HG02884 (cell line): ENCODE measurements at regions not wholly inside any gene's neighbourhood (a gene's known extent, or its start where the extent isn't known, plus 50 kb on each side); places are given as distances from the start of the nearest gene placed in this dataset.
"Not testable (repeated sequence)": the region's sequence is repeated elsewhere in the genome, so short reads cannot be mapped to it uniquely, and the experiment has no call there.

Source experiments
- ATAC-seq: cut with Tn5 transposase; IDR thresholded peaks from one replicate; pipeline ENCODE4 v1.9.1; 2021; ENCODE audit warnings: mild to moderate bottlenecking, moderate library complexity; ENCODE audit not compliant: unreplicated experiment

- no peak for ATAC-seq
These were observed 112.0 kb upstream of the SMURF2 start for GRCh38 chr17:64773836-64774761.

GRCh38 chr17:64773386-64773835, 111.3 kb upstream of the SMURF2 start:
- ATAC-seq, result no peak

DNA sequence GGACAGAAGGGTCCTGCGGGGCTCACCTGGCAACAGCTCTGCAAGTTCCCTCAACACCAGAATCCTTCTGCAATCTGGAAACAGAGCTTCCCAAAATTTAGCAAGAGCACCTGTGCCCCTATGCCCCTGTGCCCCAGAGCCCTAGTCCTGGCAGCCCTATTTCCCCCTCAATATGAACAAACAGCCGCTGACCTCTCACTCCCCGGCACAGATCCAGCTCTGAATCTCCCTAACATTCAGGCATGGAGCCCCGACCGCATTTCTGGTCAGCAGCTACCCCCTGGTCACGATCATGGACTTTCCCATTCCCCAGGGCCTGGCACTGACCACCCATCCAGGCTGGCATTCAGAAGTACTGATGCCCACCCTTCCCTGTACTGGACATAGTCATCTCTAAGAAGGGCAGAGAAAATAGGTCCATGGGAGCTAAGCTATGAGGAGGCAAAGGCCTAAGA, 110.8 kb upstream of the SMURF2 start:
- ATAC-seq, result no peak

DNA sequence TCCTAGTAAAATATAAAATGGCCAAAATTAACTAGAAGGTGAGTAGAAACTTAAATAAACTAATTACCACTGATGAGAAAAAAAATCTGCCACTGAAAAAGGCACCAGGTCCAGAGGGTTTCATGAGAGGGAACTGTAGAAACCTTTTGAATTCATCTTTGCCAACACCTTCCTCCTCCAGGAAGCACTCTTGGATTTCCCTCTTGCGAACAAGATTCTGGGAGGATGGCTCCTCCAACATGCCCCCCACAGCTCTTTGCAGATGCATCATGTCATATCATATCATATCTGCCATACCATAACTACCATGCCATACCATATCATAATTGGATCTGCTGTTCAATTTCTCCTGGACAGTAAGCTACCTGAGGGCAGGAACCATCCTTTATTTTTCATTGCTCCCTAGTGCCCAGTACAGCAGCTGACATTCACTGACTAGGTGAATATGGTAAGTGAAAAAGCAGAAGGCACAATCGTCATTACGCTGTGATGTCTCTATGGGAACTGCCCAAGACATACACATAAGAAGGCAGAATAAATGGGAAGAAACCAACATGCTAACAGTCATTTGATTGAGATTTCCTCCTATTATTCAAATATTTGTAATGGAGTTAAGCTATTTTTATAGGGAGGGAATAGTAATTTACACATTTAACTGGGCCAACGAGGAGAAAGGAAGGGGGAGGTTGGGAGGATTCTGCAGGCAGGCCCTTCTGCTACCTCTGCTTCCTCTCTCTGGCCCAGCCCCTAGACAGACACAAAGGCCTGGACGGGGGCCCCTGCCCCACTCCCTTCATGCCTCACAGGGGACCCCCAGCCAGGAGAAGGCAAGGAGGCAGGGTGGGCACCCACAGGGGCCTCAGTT, 110.1 kb upstream of the SMURF2 start:
- no peak for ATAC-seq

DNA sequence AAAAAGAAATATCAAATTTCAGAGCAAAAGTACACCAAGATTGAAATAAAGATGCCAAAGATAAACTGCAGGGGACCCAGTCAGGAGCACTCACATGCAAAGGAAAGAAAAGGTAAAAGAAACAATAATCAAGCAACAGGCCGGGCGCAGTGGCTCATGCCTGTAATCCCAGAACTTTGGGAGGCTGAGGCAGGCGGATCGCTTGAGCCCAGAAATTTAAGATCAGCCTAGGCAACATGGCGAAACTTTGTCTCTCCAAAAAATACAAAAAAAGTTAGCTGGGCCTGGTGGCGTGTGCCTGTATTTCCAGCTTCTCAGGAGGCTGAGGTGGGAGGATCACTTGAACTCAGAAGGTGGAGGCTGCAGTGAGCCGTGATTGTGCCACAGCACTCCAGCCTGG, 107.6 kb upstream of the SMURF2 start:
- no peak for ATAC-seq

GRCh38 chr17:64767269-64767997, 105.3 kb upstream of the SMURF2 start:
- no peak for ATAC-seq

GRCh38 chr17:64765191-64765889, 103.2 kb upstream of the SMURF2 start:
- ATAC-seq, result no peak

GRCh38 chr17:64750891-64751677, 89.0 kb upstream of the SMURF2 start:
- ATAC-seq, result no peak

DNA sequence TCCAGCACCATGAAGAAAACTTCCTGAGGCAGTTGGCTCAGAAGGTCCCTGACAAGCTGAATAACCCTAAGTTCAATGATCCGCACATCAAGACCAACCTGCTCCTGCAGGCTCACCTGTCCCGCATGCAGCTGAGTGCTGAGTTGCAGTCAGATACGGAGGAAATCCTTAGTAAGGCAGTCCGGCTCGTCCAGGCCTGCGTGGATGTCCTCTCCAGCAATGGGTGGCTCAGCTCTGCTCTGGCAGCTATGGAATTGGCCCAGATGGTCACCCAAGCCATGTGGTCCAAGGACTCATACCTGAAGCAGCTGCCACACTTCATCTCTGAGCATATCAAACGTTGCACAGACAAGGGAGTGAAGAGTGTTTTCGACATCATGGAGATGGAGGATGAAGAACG, 88.4 kb upstream of the SMURF2 start:
- no peak for ATAC-seq

- no peak for ATAC-seq
These were observed 87.2 kb upstream of the SMURF2 start for GRCh38 chr17:64749306-64749705.

DNA sequence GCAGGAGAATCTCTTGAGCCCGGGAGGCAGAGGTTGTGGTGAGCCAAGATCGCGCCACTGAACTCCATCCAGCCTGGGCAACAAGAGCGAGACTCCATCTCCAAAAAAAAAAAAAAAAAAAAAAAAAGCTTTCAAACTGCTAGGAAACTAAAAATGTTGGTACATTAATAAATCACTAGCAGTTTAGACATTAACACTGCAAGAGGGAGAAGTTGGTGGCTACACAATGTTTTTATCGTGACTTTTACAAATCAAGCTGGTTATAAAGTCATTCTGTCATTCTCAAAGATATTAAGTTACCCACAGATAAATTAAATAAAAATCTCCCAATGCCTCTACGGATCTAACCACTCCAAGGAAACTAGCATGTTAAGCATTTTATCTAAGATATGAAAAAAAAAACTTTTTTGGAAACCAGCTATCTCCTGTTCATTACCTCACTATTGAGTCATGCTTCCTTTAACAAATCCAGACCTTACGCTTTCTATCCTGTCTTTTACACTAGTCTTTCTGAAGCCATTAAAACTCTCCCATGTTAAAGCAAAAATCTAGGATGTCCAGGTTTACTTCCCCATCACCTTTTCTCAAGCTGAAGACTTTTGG, 85.9 kb upstream of the SMURF2 start:
- no peak for ATAC-seq

GRCh38 chr17:64742326-64742725, 80.2 kb upstream of the SMURF2 start:
- no peak for ATAC-seq

DNA sequence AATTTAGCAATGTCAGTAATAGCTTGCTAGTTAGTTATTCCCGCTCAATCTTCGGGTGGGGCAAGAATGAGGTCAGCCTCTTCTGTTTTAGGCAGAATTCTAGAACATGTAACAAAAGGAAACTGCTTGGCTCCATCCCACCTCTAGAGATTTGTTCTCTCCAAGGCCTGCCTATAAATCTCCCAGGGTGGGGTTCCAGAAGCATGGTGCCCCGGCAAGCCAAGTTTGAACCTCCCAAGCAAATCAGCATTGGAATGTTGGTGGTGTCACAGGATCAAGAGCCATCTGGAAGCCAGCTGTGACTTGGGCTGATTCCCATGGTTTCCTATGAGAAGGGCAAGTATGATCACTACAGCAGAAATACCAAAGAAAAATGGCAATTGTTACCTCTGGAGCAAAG, 79.8 kb upstream of the SMURF2 start:
- not testable (repeated sequence) for ATAC-seq

GRCh38 chr17:64741038-64741641, 79.0 kb upstream of the SMURF2 start:
- ATAC-seq, result no peak

GRCh38 chr17:64739316-64740058, 77.4 kb upstream of the SMURF2 start:
- no peak for ATAC-seq

DNA sequence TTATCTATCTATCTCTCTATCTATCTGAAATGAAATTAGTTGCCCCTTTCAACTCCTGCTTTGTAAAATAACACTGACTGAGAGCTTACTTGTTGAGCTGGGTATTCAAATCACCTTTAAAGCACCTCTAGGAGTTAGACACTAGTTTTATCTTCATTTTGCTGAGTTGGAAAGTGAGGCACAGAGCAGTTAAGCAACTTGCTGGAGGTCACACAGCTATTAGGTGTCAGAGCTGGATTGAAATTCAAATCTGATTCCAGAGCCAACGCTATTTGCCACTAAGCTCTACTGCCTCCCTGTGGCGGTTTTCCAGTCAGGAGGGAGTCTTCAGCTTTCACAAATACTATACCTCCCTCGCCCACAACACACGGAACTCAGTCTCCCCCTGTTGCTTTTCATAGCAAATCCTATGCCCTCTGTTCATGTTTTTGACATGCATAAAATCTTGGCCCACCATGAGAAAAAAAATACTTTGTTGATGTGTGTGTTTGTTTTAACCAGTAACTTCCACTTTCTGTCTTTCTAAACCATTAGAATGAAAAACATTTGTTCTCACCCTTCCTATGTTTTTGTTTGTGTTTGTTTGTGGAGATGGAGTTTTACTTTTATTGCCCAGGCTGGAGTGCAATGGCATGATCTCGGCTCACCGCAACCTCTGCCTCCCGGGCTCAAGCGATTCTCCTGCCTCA, 74.8 kb upstream of the SMURF2 start:
- no peak for ATAC-seq

- no peak for ATAC-seq
These were observed 70.4 kb upstream of the SMURF2 start for GRCh38 chr17:64732336-64733006.
